ENCODE measurements at regions not wholly inside any gene's neighbourhood (a gene's known extent, or its start where the extent isn't known, plus 50 kb on each side); places are given as distances from the start of the nearest gene placed in this dataset.
"Not testable (repeated sequence)": the region's sequence is repeated elsewhere in the genome, so short reads cannot be mapped to it uniquely, and the experiment has no call there.

GRCh38 chr12:30272515-30272914 lies 423.2 kb downstream of the IPO8 start:
- TF ChIP-seq EP300, CTCF, POLR2A (IDR thresholded peaks at IDR 0.05): not testable (repeated sequence)

Measured in ovary (tissue), 3 donors.